T47D (cell line): ENCODE measurements at regions not wholly inside any gene's neighbourhood (a gene's known extent, or its start where the extent isn't known, plus 50 kb on each side); places are given as distances from the start of the nearest gene placed in this dataset.

Source experiments
- DNase-seq, 2 experiments: peaks; one replicate each; pipeline versions ENCODE4 v3.0.0 to v3.0.0-alpha.2; 2011 to 2012; ENCODE audit warnings: low read depth in 1 of 2, low spot score in 1 of 2
- JUND ChIP-seq: IDR thresholded peaks from 2 replicates; pipeline ENCODE4 v1.6.1; 2012; ENCODE audit warnings: low read depth
- in situ Hi-C: cut with HindIII; loops from 2 replicates; pipeline ENCODE4 v1.10.0; 2016; ENCODE audit warnings: low sequenced_read_pairs, low pct_unique_long_range_greater_than_20kb

DNA sequence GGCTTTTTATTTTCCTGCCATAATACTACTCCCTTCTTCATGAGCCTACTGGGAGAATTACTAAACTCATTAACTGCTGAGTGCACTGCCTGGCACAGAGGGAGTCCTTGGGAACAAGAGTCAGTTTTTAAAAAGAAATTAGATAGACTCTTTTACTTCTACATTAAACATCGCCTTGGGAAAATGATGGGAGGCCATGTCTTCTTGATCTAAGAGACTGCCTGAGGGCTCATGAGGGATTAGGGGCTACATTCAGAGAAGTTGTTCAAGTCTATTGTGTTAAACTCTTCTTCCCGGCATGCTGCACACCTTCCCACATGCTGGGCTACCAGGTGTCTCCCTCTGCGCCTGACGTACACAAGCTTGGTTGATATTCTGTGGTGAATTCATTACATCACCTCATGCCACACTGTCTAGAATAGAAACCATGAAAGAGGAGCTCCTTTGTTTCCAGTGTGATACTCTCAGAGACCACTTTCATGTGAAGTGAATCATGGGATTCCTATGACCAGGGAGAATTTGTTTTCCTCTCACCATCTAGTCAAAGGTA lies 1422.3 kb downstream of the AACS start:
- no peak for DNase-seq
- in situ Hi-C loops: no loop called here
- TF ChIP-seq JUND: no peak

DNA sequence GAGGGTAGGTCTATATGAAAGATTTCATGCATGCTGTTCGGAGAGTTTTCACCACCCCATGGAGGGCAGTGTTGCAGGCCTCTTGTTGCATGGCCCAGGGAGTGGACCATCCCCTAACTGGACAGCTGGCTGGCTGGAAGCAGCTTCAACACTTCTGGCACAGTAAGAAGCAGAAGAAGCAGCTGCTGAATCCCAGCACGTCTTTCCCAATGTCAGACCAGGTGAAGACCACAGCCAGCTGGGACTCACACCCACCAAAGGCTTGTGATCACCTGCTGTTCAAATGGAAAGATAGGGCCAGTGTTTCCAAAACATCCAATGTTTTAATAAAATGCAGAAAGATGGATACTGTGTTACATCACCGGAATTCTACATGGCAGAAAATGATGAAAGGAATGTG lies 1423.6 kb downstream of the AACS start:
- DNase-seq: no peak
- no peak for TF ChIP-seq JUND
- in situ Hi-C loops: no loop called here

DNA sequence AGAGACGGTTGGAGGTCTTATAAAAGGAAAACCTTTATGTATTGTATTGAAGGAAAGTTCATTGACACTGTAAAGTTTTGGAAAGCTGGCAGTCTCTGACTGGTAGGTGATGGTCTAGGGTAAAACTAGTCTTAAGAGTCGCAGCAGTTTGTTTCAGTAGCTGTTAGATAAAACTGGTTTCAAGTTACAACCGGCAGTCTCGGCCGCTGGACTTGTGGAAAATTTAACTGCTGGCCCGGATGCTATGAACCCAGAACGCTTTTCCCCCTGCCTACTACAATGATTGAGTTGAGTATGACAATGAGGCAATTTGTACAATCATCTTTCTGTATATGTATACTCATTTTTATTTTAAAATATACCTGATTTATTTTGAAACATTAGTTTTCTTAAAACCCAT lies 1426.9 kb downstream of the AACS start:
- TF ChIP-seq JUND: no peak
- in situ Hi-C loops: no loop called here
- no peak for DNase-seq

DNA sequence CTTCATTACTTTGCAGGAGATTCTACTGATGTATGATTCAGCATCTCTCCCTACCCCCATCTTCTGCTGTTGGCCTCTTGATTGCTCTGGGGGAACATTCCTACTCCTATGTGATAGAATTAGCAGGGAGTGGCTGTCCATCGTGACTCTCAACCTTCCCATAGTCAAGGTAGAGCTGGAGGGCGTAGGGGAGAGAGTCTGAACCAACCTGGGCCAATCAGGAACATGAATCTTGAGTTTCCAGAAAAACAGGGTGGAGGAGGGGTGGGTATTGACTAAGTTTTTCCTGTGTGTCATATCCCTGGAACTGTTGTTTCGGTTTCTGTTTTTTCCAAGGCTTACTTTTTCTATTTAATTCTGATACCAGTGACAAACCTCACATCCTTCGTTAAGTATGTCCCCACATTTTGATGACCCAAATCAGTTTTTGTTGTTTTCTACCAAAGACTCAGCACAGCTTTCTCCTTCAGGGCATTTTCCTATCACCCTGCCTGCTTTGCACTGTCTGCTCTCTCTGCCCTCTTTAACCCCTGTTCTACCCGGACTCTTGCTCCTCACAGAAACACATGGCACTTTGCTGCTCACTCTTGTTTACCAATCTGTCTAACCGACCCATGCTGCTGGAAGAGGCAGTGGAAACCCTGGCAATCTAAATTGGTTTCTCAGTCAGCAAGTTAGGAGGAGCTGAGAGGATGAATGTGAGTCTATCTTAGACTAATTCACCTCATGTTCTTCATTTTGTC lies 1428.3 kb downstream of the AACS start:
- peak in 1 of 2 experiments; percentile 35 for DNase-seq
- in situ Hi-C loops: no loop called here
- no peak for TF ChIP-seq JUND

DNA sequence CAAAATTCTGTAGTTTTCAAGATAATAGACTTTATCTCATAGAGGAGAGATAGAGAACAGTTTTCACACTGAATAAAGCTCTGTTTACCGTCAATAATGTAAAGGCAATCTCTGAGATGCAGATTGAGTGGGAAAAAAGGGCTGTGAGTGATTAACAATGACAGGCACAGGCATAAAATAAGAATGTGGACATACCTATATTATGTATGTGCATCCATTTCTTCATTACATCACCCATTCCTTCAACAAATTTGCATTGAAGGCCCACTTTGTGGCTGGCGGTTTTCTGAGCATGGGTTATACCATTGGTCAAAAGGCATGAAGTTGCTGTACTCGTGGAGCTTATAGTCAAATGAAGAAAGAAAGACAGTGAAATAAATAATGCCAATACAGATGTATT lies 1431.0 kb downstream of the AACS start:
- TF ChIP-seq JUND: no peak
- no peak for DNase-seq
- in situ Hi-C loops: no loop called here

DNA sequence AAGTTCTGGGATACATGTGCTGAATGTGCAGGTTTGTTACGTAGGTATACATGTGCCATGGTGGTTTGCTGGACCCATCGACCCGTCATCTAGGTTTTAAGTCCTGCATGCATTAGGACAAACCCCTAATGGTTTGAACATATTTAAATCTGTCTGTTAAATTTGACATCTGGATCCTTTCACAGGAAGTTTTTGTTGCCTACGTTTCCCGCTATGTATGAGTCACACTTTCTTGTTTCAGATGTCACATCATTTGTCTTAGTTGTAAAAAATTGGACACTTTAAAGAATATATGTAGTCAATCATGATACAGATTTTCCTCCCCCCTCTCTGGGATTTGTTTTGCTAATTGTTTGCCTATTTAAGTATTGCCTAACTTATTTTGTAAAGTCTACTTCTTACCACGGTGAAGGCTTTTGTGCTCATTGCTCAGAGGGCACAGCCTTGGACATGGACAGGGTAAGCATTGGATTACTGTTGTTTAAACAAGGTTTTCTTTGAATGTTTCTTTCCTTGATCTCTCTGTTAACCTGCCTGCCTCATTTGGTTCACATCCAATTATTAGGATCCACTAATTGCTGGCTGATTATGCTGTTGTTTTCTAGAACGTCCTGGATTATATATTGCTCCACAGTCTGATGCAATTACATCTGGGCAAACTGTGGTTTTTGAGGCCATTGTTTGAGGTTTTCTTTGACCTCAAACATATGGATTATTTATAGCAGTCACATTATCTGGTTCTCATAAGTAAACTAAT lies 1441.4 kb downstream of the AACS start:
- no peak for DNase-seq
- in situ Hi-C loops: no loop called here
- no peak for TF ChIP-seq JUND

DNA sequence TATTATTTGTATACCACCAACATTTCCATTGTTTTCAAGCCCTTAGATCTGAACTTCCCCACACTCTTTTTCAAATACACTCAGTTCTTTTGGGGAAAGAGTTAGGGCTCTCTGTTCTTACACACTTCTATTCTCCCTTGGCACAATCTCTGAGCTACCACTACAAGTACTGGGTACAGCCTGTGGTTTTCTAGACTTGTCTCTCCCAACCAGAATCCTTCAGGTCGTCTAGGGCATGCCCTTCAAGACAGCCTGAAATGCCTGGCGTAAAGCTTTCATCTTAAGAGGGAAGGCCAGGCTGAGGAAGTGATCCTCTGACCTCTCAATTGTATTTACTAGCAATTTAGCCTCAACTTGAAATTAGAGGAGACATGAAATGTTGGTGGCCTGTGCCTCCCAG lies 1442.0 kb downstream of the AACS start:
- in situ Hi-C loops: no loop called here
- DNase-seq: no peak
- no peak for TF ChIP-seq JUND

DNA sequence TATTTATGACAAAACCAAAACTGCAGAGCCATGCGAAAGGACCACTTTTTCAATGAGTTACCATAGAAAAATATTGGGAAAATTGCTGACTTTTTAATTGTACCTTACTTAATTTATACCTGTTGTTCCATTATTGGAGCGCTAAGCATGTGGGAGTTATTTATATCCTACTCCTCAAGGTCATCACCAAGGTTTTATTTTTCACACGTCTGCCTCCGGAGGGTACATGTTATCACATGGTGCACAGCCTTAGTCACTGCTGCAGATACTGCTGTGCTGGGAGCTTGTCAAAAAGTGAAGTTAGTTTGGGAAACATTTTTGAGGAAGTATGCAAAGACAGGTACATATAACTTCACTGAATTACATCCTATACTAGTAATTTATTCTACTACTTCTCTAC lies 1444.3 kb downstream of the AACS start:
- in situ Hi-C loops: no loop called here

DNA sequence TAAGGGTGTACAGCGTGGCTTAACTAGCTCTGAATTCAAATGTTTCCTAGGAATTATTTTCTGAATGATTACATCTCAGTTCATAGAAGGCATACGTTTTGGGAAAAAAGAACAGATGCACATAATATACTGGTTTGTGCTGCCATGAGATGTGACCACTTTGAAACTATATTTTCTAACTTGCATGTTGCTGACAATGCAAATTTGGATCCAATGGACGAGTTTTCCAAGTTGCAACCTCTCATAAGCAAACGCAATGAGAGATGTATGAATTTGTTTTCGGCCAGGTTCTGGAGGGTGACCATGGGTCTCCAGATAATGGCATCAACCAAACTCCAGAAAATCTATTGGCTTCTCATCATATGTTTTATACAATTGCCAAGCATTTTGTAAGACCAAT lies 1445.4 kb downstream of the AACS start:
- in situ Hi-C loops: no loop called here
- TF ChIP-seq JUND: no peak
- DNase-seq: no peak

More for the DNA sequence above, 1444.3 kb downstream of the AACS start:
- DNase-seq: no peak
- no peak for TF ChIP-seq JUND

DNA sequence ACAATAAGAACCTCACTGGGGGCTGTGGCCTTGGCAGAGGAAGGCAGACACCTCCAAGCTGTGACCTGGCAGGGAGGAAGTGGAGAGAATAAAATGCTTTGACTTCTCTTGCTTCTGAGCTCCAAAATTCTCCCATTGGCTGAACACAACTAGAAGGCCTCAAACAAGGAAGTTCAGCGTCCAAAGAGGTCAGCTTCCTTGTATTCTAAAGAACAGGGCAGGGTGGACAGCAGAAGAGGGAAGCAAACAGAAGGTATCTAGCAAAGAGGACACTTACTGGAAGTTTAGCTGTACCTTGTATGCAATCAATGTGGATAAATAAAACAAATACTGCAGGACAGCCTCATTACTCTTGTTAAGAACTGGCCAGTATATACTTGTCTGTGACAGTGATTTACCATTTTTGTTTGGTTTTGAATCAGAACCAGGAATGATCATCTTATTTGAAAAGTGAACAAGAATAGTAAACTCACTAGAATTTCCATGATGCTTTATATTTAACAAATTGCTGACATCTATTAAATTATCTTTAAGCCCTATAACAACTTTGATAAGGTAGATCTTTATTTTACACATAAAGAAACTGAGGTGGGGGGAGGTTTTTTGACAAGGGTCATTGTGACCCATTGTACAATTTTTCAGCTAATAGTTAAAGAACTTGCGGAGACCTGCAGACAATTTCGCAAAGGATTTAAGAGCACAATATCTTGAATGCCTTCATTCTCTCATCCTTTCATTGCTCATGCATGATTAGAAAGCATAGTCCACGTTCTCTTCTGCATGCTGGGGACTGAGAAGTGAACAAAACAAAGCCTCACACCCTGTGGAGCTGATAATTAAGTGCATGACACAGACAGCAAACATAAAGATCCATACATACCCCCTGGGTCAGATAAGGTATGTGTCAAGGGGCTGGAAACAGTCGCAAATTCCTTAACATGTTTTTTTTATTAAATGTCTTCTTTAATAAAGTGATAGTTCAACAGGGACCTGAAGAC lies 1448.0 kb downstream of the AACS start:
- TF ChIP-seq JUND: no peak
- DNase-seq: no peak
- in situ Hi-C loops: no loop called here

DNA sequence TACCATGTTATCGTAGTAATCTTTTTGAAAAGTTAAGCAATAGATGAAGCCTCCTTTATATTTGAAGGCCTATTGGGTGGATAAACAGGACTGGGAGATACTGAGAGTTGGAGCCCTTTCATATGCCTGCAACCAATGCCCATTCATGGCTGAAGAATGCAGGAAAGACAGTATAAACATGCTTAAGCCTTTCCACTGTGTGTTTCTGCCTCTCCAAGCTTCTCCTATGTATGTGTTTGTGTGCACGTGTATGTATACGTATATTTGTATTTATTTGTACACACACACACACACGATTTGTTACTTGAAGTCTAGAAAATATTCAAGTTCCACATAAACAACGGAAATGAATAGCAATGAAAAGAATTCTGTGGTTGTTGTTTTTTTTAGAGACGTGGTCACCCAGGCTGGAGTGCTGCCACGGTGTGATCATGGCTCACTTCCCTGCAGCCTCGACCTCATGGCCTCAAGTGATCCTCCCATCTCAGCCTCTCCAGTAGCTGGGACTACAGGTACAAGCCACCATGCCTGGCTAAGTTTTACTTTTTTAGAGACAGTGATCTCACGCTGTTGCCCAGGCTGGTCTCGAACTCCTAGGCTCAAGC lies 1453.5 kb downstream of the AACS start:
- in situ Hi-C loops: no loop called here
- no peak for TF ChIP-seq JUND

DNA sequence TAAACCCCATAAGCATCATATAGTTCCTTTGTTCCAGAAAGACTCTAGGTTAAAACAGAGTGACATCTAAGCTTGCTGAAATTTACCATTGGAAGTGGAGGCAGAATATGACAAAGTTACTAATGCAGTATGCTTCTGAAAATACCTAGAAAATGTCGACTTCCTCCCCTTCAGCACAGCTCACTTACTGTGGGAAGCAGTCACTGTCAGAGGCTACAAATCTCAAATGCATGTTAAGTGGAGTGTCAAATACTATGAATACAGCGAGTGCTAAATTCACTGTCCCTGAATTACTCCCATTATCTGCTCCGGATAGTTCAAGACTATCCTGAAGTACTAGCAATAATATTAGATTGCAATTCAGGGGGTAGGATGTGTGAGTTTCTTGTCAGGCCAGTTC lies 1454.6 kb downstream of the AACS start:
- TF ChIP-seq JUND: no peak
- in situ Hi-C loops: no loop called here
- DNase-seq: no peak

More for the DNA sequence above, 1453.5 kb downstream of the AACS start:
- DNase-seq: no peak
